Neural progenitor cell (in vitro differentiated cells): ENCODE measurements at regions not wholly inside any gene's neighbourhood (a gene's known extent, or its start where the extent isn't known, plus 50 kb on each side); places are given as distances from the start of the nearest gene placed in this dataset.

Experiments
- CTCF ChIP-seq: fragments of 200-600 bp; sonication (generic); IDR thresholded peaks from 2 replicates; pipeline ENCODE4 v1.5.1; 2017; ENCODE audit warnings: antibody characterized with exemption, mild to moderate bottlenecking
- EZH2 ChIP-seq: fragments of 200-600 bp; sonication (generic); IDR thresholded peaks from 2 replicates; pipeline ENCODE4 v1.6.1; 2017; ENCODE audit warnings: antibody characterized with exemption, mild to moderate bottlenecking, moderate library complexity

GRCh38 chr3:59436164-59436958 lies 386.5 kb upstream of the CFAP20DC start:
- TF ChIP-seq CTCF (no peak), EZH2 (no peak)
